ENCODE measurements at regions not wholly inside any gene's neighbourhood (a gene's known extent, or its start where the extent isn't known, plus 50 kb on each side); places are given as distances from the start of the nearest gene placed in this dataset.

- DNase-seq (ENCODE audit: low read depth), result no peak
Observed at GRCh38 chr16:9523994-9524393, 432.6 kb downstream of the HAPSTR1 start.

- no peak for DNase-seq (ENCODE audit: low read depth)
Observed at GRCh38 chr16:9525037-9525436, 433.6 kb downstream of the HAPSTR1 start.

- no peak for DNase-seq (ENCODE audit: low read depth)
Observed at GRCh38 chr16:9526791-9527190, 435.3 kb downstream of the HAPSTR1 start.

DNA sequence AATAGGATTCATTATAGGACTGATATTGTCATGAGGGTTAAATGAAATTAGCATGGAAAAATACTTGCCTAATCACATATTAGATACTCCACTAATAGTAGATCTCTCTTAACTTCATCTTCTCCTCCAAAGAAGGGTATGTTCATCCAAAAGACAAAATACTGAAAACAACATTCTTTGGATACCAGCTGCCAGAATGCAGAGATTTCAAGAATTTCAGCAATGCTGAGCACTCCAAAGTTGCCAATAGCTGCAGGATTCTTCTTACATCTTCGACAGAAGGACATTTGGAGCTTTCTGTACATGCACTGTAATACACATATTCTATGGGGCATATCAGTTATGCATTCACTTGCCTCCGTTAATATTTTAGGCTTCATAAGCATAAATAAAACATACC lies 436.5 kb downstream of the HAPSTR1 start:
- DNase-seq (ENCODE audit: low read depth), result no peak

DNA sequence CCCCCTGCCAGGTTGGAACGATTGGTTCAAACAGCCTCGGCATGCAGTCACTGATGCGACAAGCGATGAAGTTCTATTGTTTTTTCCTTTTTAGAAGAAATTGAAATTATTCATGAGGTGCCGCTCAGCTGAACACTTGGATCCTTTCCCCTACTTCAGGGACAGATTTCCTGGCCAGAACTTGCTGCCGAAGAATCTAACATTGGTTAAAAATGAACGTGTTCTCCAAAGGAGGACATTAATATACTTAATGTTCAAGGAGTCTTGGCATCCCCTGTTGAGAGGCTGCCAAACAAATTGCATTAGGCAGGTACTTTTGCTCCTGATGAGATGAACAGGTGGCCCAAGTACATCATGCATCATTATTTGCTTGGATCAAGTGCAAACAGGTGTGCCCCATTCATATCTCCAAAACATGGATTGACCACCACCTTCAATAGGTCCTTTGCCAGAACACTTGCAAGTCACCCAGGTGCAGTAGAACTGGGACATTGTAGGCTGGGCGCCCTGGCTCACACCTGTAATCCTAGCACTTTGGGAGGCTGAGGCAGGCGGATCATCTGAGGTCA lies 437.2 kb downstream of the HAPSTR1 start:
- DNase-seq (ENCODE audit: low read depth), result no peak

DNA sequence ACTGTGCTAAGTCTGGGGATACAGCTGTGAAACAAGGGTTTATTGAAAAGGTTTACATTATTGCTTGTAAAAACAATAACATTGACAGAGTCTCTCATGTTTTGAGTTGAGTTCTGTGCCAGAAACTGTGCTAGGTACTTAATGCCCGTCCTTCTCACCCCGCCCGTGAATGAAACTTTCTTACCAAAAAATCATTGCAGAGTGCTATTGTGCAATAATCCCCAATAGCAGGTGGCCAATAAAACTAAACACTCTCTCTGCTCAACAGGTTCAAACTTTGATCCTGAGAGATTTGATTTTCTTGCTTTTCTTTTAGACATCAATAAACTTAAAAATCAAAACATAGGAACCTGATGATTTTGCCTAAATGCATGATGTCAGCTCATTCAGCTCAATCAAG lies 441.6 kb downstream of the HAPSTR1 start:
- no peak for DNase-seq (ENCODE audit: low read depth)

DNA sequence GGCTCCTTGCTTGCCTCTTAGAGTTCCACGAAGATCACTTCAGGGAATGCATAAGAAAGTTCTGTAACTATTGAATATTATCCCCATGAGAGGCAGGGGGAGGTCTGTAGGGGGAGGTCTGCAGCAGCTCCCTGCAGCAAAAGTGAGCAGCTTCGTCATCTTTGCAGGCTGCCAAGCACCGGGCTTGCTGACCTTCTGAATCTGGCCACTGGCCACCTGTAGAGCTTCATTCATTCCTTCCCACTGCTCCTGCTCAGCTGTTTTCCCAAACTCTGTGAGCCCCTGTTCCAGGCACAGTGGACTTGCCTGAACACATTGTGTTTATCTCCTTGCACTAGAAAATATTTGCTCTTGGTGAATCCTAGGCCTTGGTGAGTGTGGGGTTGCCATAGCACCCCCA lies 443.3 kb downstream of the HAPSTR1 start:
- DNase-seq (ENCODE audit: low read depth), result no peak

- DNase-seq (ENCODE audit: low read depth), result no peak
Observed at GRCh38 chr16:9536905-9537304, 445.5 kb downstream of the HAPSTR1 start.

GRCh38 chr16:9539346-9539745 lies 447.9 kb downstream of the HAPSTR1 start:
- DNase-seq (ENCODE audit: low read depth), result no peak

DNA sequence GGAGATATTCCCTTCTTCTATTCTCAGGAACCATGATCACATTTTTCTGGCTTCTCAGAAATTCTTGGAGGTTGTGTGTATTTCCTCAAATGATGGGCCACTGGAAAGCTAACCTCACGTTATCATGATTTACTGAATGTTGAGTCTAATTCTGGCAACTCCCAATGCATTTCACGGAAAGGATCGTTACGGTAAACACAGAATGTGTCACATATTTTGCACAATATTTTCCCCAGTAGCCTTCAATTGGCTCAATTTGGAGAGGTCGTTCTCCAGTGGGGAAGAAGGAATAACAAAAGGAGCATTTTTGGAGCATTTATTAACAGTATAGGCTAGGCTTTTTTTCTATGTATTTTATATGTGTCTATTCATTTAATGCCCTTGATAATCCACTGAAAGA lies 450.3 kb downstream of the HAPSTR1 start:
- DNase-seq (ENCODE audit: low read depth), result no peak

- no peak for DNase-seq (ENCODE audit: low read depth)
Observed at GRCh38 chr16:9542165-9542755, 450.8 kb downstream of the HAPSTR1 start.

DNA sequence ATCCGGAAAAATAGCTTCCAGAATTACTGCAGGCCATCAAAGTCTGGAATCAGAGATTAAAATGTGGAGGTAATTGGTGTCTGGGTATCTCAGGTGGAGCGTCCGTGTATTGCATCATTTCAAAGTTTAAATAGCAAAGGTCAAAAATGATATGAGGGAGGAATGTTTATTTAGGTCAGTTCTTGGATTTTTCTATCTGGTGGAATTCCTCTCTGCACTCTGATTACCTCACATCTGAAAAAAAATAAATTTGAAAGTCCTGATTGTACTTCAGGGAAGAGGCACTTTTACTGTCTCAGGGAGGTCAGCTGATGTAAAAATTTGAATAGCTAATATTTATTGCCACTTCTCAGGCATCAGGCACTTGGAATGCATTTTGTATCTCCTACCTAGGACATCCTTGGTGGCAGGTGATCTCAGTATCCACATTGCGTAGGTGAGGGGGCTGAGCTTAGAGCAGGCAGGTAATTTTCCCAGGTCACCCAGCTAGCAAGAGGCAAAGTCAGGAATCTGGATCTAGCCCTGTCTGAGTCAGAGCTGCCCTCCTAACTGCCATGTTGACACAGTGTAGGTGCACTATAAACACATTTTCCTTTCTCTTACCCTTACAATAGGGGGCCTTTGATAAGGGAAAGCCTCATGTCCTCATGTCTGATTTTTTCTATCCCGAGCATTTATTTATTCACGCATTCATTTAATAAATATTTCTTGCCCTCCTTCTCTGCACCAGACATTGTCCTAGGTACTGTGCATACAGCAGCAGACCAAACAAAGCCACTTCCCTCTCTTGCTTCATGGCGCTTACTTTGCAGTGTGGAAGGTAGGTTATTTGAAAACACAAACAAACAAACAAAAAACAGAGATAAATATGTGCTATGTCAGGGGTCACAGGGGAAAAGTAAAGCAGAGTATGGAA lies 454.3 kb downstream of the HAPSTR1 start:
- no peak for DNase-seq (ENCODE audit: low read depth)

- no peak for DNase-seq (ENCODE audit: low read depth)
Observed at GRCh38 chr16:9546438-9546786, 455.0 kb downstream of the HAPSTR1 start.

DNA sequence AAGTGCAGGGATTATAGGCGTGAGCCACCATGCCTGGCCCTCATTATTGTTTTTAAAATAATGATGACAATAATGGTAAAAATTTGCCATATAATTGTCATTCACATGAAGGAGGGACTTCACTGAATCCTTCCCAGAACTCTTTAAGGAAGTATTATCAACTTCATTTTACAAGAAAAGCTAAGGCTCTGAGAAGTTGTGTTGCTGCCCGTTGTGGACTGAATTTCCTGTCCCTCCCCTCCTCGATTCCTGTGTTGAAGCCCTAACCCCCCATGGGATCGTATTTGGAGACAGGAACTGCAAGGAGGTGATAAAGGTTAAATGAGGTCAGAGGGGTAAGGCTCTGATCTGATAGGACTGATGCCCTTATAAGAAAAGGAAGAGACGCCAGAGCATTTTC lies 458.0 kb downstream of the HAPSTR1 start:
- DNase-seq (ENCODE audit: low read depth), result no peak

DNA sequence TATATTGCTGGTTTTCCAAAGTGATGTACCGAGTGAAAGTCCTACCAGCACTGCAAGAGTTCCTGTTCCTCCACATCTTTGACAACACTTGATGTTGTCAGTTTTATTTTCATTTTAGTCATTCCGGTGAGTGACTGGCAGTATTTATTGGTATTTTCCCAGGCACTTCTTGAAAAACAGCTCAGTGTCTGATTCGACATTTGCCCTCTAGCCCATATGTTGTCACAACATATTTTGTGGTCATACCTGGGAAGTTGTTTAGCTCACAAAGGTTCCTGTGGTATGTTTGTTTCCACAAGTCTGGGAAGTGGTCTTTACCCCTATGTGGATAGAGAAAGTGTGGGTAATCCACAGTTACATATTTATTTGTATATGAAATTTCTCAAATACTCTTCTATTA lies 463.6 kb downstream of the HAPSTR1 start:
- no peak for DNase-seq (ENCODE audit: low read depth)

DNA sequence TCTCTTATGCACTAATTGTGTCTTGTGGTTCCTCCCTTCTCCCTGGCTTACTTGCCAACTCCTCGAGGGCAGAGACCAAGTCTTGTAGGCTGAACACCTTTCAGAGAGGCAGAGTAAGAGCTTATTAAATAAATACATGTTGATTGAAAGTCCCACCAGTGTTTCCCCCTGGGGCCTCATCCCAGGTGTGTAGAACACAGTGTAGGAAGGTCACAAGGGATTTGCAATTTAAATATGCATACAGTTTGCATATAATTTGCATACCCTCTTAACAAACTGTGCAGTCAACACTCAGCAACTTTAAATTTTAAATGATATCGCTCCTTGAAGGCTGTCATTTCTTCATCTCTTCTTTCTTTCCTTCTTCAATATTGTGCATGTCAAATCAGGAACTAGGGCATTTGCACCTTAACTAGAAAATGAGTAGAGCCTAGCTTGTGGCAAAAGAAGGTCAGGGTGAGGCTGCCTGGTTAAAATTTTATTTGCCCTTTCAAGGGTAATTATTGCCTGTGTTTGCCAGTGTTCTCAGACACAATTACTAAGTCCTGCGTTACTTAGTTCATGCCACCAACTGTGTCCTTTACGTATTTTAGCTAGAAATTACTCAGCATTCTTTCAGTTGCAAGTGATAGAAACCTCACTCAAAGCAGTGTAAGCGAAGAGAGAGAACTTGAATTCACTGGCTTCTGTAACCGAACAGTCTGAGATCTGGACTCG lies 465.7 kb downstream of the HAPSTR1 start:
- DNase-seq (ENCODE audit: low read depth), result no peak

DNA sequence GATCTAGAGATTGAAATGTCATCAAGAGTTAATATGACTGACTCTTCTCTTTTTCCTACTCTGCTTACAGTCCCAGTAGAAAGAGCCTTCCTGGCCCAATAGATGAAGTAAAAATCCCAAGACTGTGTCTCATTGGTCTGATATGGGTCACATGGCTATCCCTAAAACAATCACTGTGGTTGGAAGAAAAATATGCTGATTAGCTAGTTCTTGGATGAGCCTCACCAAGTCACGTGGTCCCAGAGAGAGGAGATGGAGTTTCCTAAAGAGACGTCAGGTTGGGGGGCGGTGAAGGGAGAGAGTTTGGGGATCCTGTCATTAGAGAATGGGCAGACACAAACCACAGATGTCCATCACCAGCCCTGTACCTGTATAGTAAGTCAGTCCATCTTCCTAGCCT lies 466.3 kb downstream of the HAPSTR1 start:
- no peak for DNase-seq (ENCODE audit: low read depth)

GRCh38 chr16:9566099-9566498 lies 474.7 kb downstream of the HAPSTR1 start:
- DNase-seq (ENCODE audit: low read depth), result no peak

DNA sequence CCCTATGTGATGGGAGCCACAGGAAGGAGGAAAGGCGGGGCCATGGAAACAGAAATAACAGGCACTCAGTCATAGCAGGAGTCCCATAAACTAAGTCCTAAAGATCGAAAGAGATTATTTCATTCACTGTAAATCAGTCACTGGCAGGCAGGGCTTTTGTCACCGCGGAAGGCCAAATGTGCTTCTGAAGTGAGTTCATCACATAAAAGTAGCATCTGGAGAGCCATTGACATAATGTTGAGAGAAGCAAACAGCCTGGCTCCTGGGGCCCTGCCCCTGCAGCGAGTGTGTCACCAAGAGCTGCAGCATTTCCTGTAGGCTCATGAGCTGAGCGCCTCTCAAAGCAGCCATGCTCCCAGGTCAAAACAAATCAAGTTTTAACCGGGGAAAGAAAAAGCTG lies 476.2 kb downstream of the HAPSTR1 start:
- no peak for DNase-seq (ENCODE audit: low read depth)

GRCh38 chr16:9568261-9568660 lies 476.8 kb downstream of the HAPSTR1 start:
- no peak for DNase-seq (ENCODE audit: low read depth)

- DNase-seq (ENCODE audit: low read depth), result no peak
Observed at GRCh38 chr16:9570521-9570920, 479.1 kb downstream of the HAPSTR1 start.

GRCh38 chr16:9578459-9578858 lies 487.0 kb downstream of the HAPSTR1 start:
- DNase-seq (ENCODE audit: low read depth), result no peak

DNA sequence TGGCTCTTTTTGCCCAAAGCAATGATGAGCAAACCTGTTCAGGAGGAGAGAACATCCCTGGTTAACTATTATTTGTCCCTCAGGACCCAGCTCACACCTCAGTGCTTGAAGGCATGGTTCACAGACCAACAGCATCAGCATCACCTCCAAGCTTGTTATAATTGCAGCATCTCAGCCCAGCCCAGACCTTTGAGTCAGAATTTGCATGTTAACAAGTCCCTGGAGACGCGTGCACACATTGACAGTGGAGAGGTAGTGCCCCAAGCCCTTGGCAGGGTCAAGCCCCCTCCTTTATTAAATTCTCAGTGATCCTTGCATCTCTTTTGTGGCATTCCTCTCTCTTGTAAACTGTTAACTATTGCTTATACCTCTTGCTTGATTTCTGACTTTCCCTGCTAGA lies 488.6 kb downstream of the HAPSTR1 start:
- no peak for DNase-seq (ENCODE audit: low read depth)
